ENCODE measurements at regions not wholly inside any gene's neighbourhood (a gene's known extent, or its start where the extent isn't known, plus 50 kb on each side); places are given as distances from the start of the nearest gene placed in this dataset.
"Not testable (repeated sequence)": the region's sequence is repeated elsewhere in the genome, so short reads cannot be mapped to it uniquely, and the experiment has no call there.

GRCh38 chr18:41899535-41899934 is 55.5 kb upstream of the PIK3C3 start:
- intact Hi-C loops (cut with micrococcal nuclease) = no loop called here

GRCh38 chr18:41893432-41893831 is 61.6 kb upstream of the PIK3C3 start:
- intact Hi-C loops (cut with micrococcal nuclease) = no loop called here

GRCh38 chr18:41887100-41887499 is 67.9 kb upstream of the PIK3C3 start:
- intact Hi-C loops (cut with micrococcal nuclease) = no loop called here

GRCh38 chr18:41886126-41886807 is 68.8 kb upstream of the PIK3C3 start:
- intact Hi-C loops (cut with micrococcal nuclease) = no loop called here

- intact Hi-C loops (cut with micrococcal nuclease) = no loop called here
These were observed 73.7 kb upstream of the PIK3C3 start for GRCh38 chr18:41881285-41881684.

GRCh38 chr18:41879256-41879655 is 75.8 kb upstream of the PIK3C3 start:
- intact Hi-C loops (cut with micrococcal nuclease) = no loop called here

GRCh38 chr18:41875094-41875780 is 79.8 kb upstream of the PIK3C3 start:
- intact Hi-C loops (cut with micrococcal nuclease) = no loop called here

GRCh38 chr18:41873730-41874129 is 81.3 kb upstream of the PIK3C3 start:
- intact Hi-C loops (cut with micrococcal nuclease) = no loop called here

- intact Hi-C loops (cut with micrococcal nuclease) = no loop called here
These were observed 82.8 kb upstream of the PIK3C3 start for GRCh38 chr18:41872206-41872605.

- intact Hi-C loops (cut with micrococcal nuclease) = no loop called here
These were observed 83.6 kb upstream of the PIK3C3 start for GRCh38 chr18:41871229-41872000.

- intact Hi-C loops (cut with micrococcal nuclease) = no loop called here
These were observed 84.2 kb upstream of the PIK3C3 start for GRCh38 chr18:41870817-41871216.

GRCh38 chr18:41870191-41870590 is 84.8 kb upstream of the PIK3C3 start:
- intact Hi-C loops (cut with micrococcal nuclease) = no loop called here

- intact Hi-C loops (cut with micrococcal nuclease) = not testable (repeated sequence)
These were observed 89.2 kb upstream of the PIK3C3 start for GRCh38 chr18:41865796-41866195.

- intact Hi-C loops (cut with micrococcal nuclease) = no loop called here
These were observed 90.8 kb upstream of the PIK3C3 start for GRCh38 chr18:41864216-41864615.

GRCh38 chr18:41862921-41863320 is 92.1 kb upstream of the PIK3C3 start:
- intact Hi-C loops (cut with micrococcal nuclease) = no loop called here

- intact Hi-C loops (cut with micrococcal nuclease) = no loop called here
These were observed 94.0 kb upstream of the PIK3C3 start for GRCh38 chr18:41860987-41861386.

- intact Hi-C loops (cut with micrococcal nuclease) = no loop called here
These were observed 96.1 kb upstream of the PIK3C3 start for GRCh38 chr18:41858761-41859555.

- intact Hi-C loops (cut with micrococcal nuclease) = no loop called here
These were observed 101.8 kb upstream of the PIK3C3 start for GRCh38 chr18:41853280-41853679.

GRCh38 chr18:41850781-41851180 is 104.3 kb upstream of the PIK3C3 start:
- intact Hi-C loops (cut with micrococcal nuclease) = no loop called here

- intact Hi-C loops (cut with micrococcal nuclease) = no loop called here
These were observed 105.4 kb upstream of the PIK3C3 start for GRCh38 chr18:41849632-41850031.

- intact Hi-C loops (cut with micrococcal nuclease) = no loop called here
These were observed 109.5 kb upstream of the PIK3C3 start for GRCh38 chr18:41845563-41845962.

- intact Hi-C loops (cut with micrococcal nuclease) = no loop called here
These were observed 112.1 kb upstream of the PIK3C3 start for GRCh38 chr18:41842886-41843285.
